ENCODE measurements at regions not wholly inside any gene's neighbourhood (a gene's known extent, or its start where the extent isn't known, plus 50 kb on each side); places are given as distances from the start of the nearest gene placed in this dataset.
"Not testable (repeated sequence)": the region's sequence is repeated elsewhere in the genome, so short reads cannot be mapped to it uniquely, and the experiment has no call there.

GRCh38 chr4:114034189-114034588, 54.7 kb upstream of the ARSJ start:
- no peak for DNase-seq (ENCODE audit: low read depth in 2 of 2)

GRCh38 chr4:114036426-114036825, 57.0 kb upstream of the ARSJ start:
- no peak for DNase-seq (ENCODE audit: low read depth in 2 of 2)

GRCh38 chr4:114036864-114037263, 57.4 kb upstream of the ARSJ start:
- DNase-seq (ENCODE audit: low read depth in 2 of 2), result no peak

- no peak for DNase-seq (ENCODE audit: low read depth in 2 of 2)
Observed at GRCh38 chr4:114037988-114038387, 58.5 kb upstream of the ARSJ start.

- DNase-seq (ENCODE audit: low read depth in 2 of 2), result no peak
Observed at GRCh38 chr4:114038762-114039387, 59.4 kb upstream of the ARSJ start.

GRCh38 chr4:114040319-114041116, 61.1 kb upstream of the ARSJ start:
- no peak for DNase-seq (ENCODE audit: low read depth in 2 of 2)

- DNase-seq (ENCODE audit: low read depth in 2 of 2), result no peak
Observed at GRCh38 chr4:114041117-114041475, 61.6 kb upstream of the ARSJ start.

GRCh38 chr4:114043116-114043515, 63.7 kb upstream of the ARSJ start:
- DNase-seq (ENCODE audit: low read depth in 2 of 2), result no peak

GRCh38 chr4:114044351-114044750, 64.9 kb upstream of the ARSJ start:
- DNase-seq (ENCODE audit: low read depth in 2 of 2), result not testable (repeated sequence)

- no peak for DNase-seq (ENCODE audit: low read depth in 2 of 2)
Observed at GRCh38 chr4:114046331-114046730, 66.9 kb upstream of the ARSJ start.

GRCh38 chr4:114048154-114048553, 68.7 kb upstream of the ARSJ start:
- DNase-seq (ENCODE audit: low read depth in 2 of 2), result not testable (repeated sequence)

- DNase-seq (ENCODE audit: low read depth in 2 of 2), result no peak
Observed at GRCh38 chr4:114052227-114052626, 72.8 kb upstream of the ARSJ start.

- no peak for DNase-seq (ENCODE audit: low read depth in 2 of 2)
Observed at GRCh38 chr4:114056599-114056998, 77.2 kb upstream of the ARSJ start.

GRCh38 chr4:114057746-114058145, 78.3 kb upstream of the ARSJ start:
- no peak for DNase-seq (ENCODE audit: low read depth in 2 of 2)

- no peak for DNase-seq (ENCODE audit: low read depth in 2 of 2)
Observed at GRCh38 chr4:114062499-114062898, 83.1 kb upstream of the ARSJ start.

- no peak for DNase-seq (ENCODE audit: low read depth in 2 of 2)
Observed at GRCh38 chr4:114072781-114073180, 93.3 kb upstream of the ARSJ start.

- no peak for DNase-seq (ENCODE audit: low read depth in 2 of 2)
Observed at GRCh38 chr4:114076899-114077570, 97.6 kb upstream of the ARSJ start.

- DNase-seq (ENCODE audit: low read depth in 2 of 2), result no peak
Observed at GRCh38 chr4:114077610-114078009, 98.2 kb upstream of the ARSJ start.

GRCh38 chr4:114078636-114079035, 99.2 kb upstream of the ARSJ start:
- DNase-seq (ENCODE audit: low read depth in 2 of 2), result no peak

GRCh38 chr4:114081783-114082182, 102.3 kb upstream of the ARSJ start:
- DNase-seq (ENCODE audit: low read depth in 2 of 2), result no peak

GRCh38 chr4:114082348-114082747, 102.9 kb upstream of the ARSJ start:
- no peak for DNase-seq (ENCODE audit: low read depth in 2 of 2)

- no peak for DNase-seq (ENCODE audit: low read depth in 2 of 2)
Observed at GRCh38 chr4:114085611-114086345, 106.3 kb upstream of the ARSJ start.

Measured in activated CD4-positive, alpha-beta T cell treated with anti-CD3 and anti-CD28 coated beads for 24 hours (primary cell).